GM12878 (cell line): ENCODE measurements at regions not wholly inside any gene's neighbourhood (a gene's known extent, or its start where the extent isn't known, plus 50 kb on each side); places are given as distances from the start of the nearest gene placed in this dataset.

Experiments used
- CEBPZ ChIP-seq: fragments of 150-350 bp; IDR thresholded peaks from 2 replicates; pipeline ENCODE4 v1.6.1; 2016; ENCODE audit warnings: low read depth, low read length
- CTCF ChIP-seq, 3 experiments: IDR thresholded peaks in 2 of 3; conservative IDR thresholded peaks in 1 of 3; 2 replicates each; pipeline ENCODE4 v1.5.1; 2011; ENCODE audit warnings: low read depth in 3 of 3, low read length in 3 of 3, mild to moderate bottlenecking in 3 of 3, control low read depth in 2 of 3, moderate library complexity in 2 of 3, inconsistent platforms in 1 of 3, mixed read lengths in 1 of 3; ENCODE audit not compliant: control insufficient read depth in 2 of 3, insufficient read depth in 1 of 3; ENCODE audit errors: extremely low read depth in 1 of 3
- PKNOX1 ChIP-seq: fragments of 450-650 bp; IDR thresholded peaks from 2 replicates; pipeline ENCODE4 v1.6.1; 2016; ENCODE audit warnings: mild to moderate bottlenecking
- SMC3 ChIP-seq: IDR thresholded peaks from 2 replicates; pipeline ENCODE4 v1.6.1; 2011; ENCODE audit warnings: low read length, improper control_type of control experiment, borderline replicate concordance
- ZNF622 ChIP-seq: fragments of 450-650 bp; IDR thresholded peaks from 2 replicates; pipeline ENCODE4 v1.6.1; 2017; ENCODE audit warnings: mild to moderate bottlenecking, inconsistent platforms

- TF ChIP-seq ZNF622 (no peak), PKNOX1 (no peak), CTCF (IDR thresholded peaks at IDR 0.05 in 2 of 3, conservative IDR thresholded peaks at IDR 0.05 in 1 of 3; ENCODE audit: control insufficient read depth in 2 of 3, extremely low read depth in 1 of 3, insufficient read depth in 1 of 3, low read depth in 3 of 3, low read length in 3 of 3) (no peak), CEBPZ (no peak), SMC3 (no peak)
These were observed 297.7 kb upstream of the SASH1 start for GRCh38 chr6:148044921-148045320.
